CD4-positive, alpha-beta T cell treated with Interleukin-12 subunit alpha and Interleukin-12 subunit beta, for 1 hour (primary cell): ENCODE measurements at regions not wholly inside any gene's neighbourhood (a gene's known extent, or its start where the extent isn't known, plus 50 kb on each side); places are given as distances from the start of the nearest gene placed in this dataset.
"Not testable (repeated sequence)": the region's sequence is repeated elsewhere in the genome, so short reads cannot be mapped to it uniquely, and the experiment has no call there.

Experiments
- DNase-seq: peaks from one replicate; pipeline ENCODE4 v3.0.0-alpha.2; 2020

- not testable (repeated sequence) for DNase-seq
Observed at GRCh38 chrX:46151332-46151731, 393.9 kb downstream of the ZNF674 start.

GRCh38 chrX:46144566-46144965 is 400.7 kb downstream of the ZNF674 start:
- DNase-seq = no peak

DNA sequence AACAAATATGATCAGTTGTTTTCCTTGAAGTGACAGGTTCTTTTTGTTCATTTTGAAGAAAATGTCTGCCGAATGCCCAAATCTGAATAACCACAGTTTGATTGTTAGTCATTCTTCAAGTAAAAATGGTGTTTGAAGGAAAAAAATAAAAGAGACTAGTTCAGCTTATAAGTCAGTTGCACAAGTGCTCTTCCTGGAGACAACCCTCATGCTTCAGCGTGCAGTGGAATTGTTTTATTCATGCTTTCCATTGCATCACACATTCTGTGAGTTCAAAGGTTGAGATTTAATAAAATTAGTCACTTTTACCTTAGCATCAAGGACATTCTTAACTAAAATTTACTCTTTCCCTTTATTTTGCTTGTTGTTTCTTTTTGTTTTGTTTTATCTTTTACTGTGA is 404.9 kb downstream of the ZNF674 start:
- no peak for DNase-seq

DNA sequence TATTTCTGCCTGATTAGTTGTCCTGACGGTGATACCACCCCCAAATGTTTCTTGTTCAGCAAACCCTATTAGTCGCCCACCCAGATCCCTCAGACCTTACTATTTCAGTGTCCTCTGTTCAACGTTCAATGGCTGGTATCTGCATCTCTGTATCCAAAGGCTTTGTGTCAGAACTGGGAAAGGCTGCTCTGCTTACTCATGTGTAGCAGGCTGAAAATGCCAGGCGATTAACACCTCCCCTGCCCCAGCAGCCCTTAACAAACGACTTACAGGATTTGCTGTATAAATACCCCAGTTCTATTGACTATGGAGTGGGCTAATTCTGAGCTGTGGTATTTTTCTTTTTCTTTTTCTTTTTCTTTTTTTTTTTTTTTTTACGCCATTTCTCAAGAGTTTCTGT is 415.0 kb downstream of the ZNF674 start:
- DNase-seq = no peak

DNA sequence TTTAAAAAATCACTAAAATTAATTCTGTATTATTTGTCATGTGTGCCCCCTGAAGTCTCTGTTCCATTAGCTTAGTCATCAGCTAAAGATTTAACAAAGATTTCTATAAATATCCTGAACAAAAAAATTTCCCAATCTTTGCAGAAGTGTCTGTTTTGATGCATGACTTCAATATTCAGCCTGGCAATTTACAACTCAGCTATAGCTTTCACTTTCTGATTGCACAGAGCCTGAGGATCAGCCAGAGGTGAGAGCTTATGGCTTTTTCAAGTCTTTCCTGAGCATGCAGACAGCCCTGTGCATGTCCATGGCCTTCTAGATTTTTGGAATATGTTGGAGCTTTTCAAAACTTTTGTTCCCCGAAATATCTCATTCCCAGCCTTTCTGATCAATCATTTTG is 420.1 kb downstream of the ZNF674 start:
- DNase-seq = no peak

- DNase-seq = no peak
Observed at GRCh38 chrX:46117234-46117633, 428.0 kb downstream of the ZNF674 start.

DNA sequence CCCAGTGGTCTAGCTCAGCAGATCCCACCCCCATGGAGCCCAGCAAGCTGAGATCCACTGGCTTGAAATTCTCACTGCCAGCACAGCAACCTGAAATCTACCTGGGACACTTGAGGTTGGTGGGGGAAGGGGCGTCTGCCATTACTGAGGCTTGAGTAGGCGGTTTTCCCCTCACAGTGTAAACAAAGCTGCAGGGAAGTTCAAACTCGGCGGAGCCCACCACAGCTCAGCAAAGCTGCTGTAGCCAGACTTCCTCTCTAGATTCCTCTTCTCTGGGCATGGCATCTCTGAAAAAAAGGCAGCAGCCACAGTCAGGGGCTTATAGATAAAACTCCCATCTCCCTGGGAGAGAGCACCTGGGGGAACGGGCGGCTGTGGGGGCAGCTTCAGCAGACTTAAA is 457.9 kb downstream of the ZNF674 start:
- not testable (repeated sequence) for DNase-seq

DNA sequence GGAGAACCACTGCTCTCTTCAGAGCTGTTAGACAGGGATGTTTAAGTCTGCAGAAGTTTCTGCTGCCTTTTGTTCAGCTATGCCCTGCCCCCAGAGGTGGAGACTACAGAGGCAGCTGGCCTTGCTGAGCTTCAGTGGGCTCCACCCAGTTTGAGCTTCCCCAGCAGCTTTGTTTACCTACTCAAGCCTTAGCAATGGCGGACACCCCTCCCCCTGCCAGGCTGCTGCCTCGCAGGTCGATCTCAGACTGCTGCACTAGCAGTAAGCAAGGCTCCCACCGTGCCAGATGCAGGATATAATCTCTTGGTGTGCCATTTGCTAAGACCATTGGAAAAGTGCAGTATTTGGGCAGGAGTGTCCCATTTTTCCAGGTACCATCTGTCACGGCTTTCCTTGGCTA is 465.1 kb downstream of the ZNF674 start:
- not testable (repeated sequence) for DNase-seq

GRCh38 chrX:46072791-46073190 is 472.4 kb downstream of the ZNF674 start:
- no peak for DNase-seq

DNA sequence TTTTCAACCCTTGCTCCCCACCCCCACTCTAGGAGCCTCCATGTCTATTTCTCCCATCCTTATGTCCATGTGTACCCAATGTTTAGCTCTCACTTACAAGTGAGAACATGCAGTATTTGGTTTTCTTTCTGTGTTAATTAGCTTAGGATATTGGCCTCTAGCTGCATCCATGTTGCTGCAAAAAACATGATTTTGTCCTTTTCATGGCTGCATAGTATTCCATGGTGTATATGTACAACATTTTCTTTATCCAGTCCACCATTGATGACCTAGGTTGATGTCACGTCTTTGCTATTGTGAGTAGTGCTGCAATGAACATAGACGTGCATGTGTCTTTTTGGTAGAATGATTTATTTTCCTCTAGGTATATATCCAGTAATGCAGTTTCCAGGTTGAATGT is 472.8 kb downstream of the ZNF674 start:
- DNase-seq = no peak

DNA sequence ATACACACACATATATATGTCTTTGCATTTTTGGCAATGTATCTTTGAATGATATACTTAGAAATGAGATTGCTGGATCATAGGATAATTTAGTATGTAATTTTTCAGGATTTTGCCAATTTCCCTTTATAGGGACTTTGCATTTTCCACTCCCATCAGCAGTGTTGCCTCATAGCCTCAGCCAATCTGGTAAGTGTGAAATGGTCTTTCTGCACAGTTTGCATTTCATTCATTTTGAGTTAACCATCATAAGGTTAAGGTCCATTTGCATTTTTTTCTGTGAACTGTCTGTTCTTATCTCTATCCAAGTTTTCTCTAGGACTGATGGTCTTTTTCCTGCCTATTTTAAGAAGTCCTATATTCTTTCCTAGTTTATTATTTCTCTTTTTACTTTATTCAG is 474.8 kb downstream of the ZNF674 start:
- no peak for DNase-seq

GRCh38 chrX:46059316-46059715 is 485.9 kb downstream of the ZNF674 start:
- no peak for DNase-seq

- no peak for DNase-seq
Observed at GRCh38 chrX:46044486-46044885, 500.7 kb downstream of the ZNF674 start.

- no peak for DNase-seq
Observed at GRCh38 chrX:46040001-46040400, 505.2 kb downstream of the ZNF674 start.

- no peak for DNase-seq
Observed at GRCh38 chrX:46039526-46039925, 505.7 kb downstream of the ZNF674 start.

GRCh38 chrX:46036508-46036907 is 508.7 kb downstream of the ZNF674 start:
- no peak for DNase-seq

DNA sequence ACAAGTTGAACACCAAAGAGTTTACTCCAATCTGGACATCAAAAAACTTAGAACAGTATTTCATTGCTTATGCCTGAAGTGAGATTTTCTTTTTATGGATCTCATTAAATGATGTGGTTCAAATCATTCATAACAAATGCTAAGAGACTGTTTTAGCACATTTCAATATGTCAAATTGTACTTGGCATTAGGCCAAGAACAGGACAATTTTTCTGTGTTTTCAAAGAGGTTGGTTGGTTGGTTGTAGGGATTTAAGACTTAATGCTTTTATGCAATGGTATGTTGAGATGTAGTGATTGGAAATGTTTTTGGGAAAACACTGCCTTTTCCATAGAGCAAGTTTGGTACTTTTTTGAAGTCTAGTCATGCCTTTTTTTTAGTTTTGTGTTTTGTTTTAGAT is 510.4 kb downstream of the ZNF674 start:
- no peak for DNase-seq

DNA sequence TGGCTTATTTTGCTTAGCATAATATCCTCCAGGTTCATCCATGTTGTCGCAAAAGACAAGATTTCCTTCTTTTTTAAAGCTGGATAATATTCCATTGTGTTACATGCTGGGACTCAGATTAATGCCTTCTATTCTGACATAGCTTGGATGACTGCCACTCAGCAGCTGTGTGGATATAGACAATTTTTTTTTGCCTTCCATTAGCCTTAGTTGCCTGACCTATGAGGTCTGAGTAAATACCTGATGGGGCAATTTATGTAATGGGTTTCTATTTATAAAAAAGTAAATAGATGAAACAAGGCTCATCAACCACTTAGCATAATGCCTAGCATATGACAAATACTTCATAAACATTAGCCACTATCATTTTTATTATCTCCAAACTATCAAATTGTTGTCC is 515.4 kb downstream of the ZNF674 start:
- no peak for DNase-seq

DNA sequence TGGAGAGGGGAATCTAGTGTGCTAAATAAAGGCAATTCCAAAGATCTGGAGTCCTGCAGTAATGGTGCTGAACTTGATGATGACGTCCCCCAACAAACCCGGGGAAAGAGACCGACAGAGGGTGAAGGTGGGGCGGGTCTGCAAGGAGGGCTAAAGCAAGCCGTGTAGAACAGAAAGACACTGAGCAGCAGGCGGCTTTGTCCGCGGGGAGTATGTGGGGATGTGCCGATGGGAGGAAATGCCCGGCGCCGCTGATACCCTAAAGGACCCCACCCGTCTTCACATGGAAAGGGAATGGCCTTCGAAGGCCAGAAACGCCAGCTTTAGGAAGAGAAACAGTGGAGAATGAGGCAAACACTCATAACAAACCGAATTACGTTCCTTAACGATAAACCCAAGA is 528.9 kb downstream of the ZNF674 start:
- no peak for DNase-seq

- DNase-seq = no peak
Observed at GRCh38 chrX:46015653-46016052, 529.6 kb downstream of the ZNF674 start.

DNA sequence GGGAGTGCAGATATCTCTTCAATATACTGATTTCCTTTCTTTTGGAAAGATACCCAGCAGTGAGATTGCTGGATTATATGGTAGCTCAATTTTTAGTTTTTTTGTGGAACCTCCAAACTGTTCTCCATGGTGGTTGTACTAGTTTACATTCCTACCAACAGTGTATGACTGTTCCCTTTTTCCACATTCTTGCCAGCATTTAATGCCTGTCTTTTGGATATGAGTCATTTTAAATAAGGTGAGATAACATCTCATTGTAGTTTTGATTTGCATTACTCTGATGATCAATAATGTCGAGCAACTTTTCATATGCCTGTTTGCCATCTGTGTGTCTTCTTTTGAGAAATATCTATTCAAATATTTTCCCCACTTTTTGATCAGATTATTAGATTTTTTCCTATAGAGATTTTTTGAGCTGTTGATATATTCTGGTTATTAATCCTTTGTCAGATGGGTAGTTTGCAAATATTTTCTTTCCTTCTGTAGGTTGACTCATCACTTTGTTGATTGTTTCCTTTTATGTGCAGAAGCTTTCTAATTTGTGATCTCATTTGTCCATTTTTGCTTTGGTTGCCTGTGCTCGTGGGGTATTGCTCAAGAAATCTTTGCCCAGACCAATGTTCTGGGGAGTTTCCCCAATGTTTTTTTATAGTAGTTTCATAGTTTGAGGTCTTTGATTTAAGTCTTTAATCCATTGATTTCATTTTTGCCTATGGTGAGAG is 552.7 kb downstream of the ZNF674 start:
- DNase-seq = no peak

GRCh38 chrX:45986971-45987370 is 558.2 kb downstream of the ZNF674 start:
- DNase-seq = no peak

DNA sequence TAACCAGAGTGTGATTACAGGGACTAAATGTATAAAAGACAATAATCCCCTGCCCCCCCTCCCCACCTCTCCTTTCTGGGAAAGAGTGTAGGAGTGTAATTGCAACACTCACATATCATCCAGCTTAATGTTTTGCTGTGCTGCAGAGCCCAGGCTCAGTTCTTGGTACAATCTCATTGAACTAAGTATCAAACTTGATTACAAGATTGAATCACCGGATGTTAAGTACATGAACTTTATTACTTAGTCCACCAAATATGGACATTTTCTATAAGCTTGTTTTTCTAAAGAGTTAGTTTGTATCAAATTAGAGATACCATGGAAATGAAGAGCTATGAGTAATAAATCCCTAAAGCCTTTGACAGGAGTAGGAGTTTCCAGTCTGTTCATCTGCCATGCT is 559.1 kb downstream of the ZNF674 start:
- no peak for DNase-seq

- DNase-seq = not testable (repeated sequence)
Observed at GRCh38 chrX:45982958-45983727, 562.1 kb downstream of the ZNF674 start.

GRCh38 chrX:45980726-45981125 is 564.5 kb downstream of the ZNF674 start:
- no peak for DNase-seq
